Parathyroid adenoma (tissue), 2 donors: ENCODE measurements at regions not wholly inside any gene's neighbourhood (a gene's known extent, or its start where the extent isn't known, plus 50 kb on each side); places are given as distances from the start of the nearest gene placed in this dataset.

Source experiments
- H2AFZ ChIP-seq: fragments of 300-600 bp; sonication (generic); one replicate; pipeline ENCODE4 v1.7.0; 2017; ENCODE audit warnings: antibody characterized with exemption, mild to moderate bottlenecking
- H3K27ac ChIP-seq: fragments of 300-600 bp; sonication (generic); one replicate; pipeline ENCODE4 v1.7.0; 2017
- H3K27me3 ChIP-seq: fragments of 300-600 bp; sonication (generic); one replicate; pipeline ENCODE4 v1.7.0; 2017; ENCODE audit warnings: low read length; ENCODE audit not compliant: control insufficient read depth, insufficient read depth
- H3K36me3 ChIP-seq: fragments of 300-600 bp; sonication (generic); one replicate; pipeline ENCODE4 v1.7.0; 2017; ENCODE audit warnings: low read length; ENCODE audit not compliant: control insufficient read depth, insufficient read depth
- H3K4me1 ChIP-seq: fragments of 300-600 bp; sonication (generic); one replicate; pipeline ENCODE4 v1.7.0; 2017; ENCODE audit warnings: control low read depth
- H3K4me2 ChIP-seq: fragments of 300-600 bp; sonication (generic); one replicate; pipeline ENCODE4 v1.7.0; 2017; ENCODE audit warnings: low read length
- H3K4me3 ChIP-seq: fragments of 300-600 bp; sonication (generic); one replicate; pipeline ENCODE4 v1.7.0; 2017; ENCODE audit warnings: low read depth, low read length
- H3K79me2 ChIP-seq: fragments of 300-600 bp; sonication (generic); one replicate; pipeline ENCODE4 v1.7.0; 2017; ENCODE audit warnings: control low read depth
- H3K9ac ChIP-seq: fragments of 300-600 bp; sonication (generic); one replicate; pipeline ENCODE4 v1.7.0; 2017; ENCODE audit warnings: mild to moderate bottlenecking
- H3K9me3 ChIP-seq: fragments of 300-600 bp; sonication (generic); one replicate; pipeline ENCODE4 v1.7.0; 2017; ENCODE audit warnings: low read length; ENCODE audit not compliant: control insufficient read depth
- TF ChIP-seq, protein P1 (sequence below): fragments of 300-600 bp; sonication (generic); IDR thresholded peaks from one replicate; pipeline ENCODE4 v1.7.0; 2017; ENCODE audit warnings: antibody characterized with exemption, mild to moderate bottlenecking
- donor health status: primary hyperparathyroidism.

DNA sequence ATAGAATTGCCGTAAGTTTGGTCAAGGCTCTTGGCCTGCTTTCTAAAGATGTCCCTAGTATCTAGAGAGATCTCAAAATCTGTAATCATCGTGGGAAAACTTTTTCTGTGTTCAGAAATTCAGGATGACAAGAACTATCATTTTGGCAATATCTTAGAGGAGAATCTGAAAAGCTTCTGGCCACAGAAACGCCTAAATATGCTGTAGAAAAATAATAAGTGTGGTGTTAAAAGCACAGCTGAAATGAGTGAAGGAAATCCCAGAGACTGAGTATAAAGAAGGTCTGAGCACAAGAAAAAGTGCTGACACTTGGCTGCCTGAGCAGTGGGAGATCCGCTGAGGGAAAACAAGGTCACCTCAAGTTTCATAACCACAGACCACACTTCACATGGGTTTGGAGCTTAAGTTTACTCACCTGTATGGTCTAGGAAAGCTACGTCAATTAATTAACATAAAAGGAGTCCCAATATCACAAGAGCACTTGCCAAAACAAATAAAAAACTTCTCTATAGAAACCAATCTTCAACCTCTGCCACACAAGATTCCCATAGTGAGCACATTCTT is 235.2 kb upstream of the IRF2BP2 start:
- H3K4me3 ChIP-seq: no peak overlapping the region
- no peaks in the 10 kb centered on the region for H3K4me1 ChIP-seq
- TF ChIP-seq, protein P1, sequence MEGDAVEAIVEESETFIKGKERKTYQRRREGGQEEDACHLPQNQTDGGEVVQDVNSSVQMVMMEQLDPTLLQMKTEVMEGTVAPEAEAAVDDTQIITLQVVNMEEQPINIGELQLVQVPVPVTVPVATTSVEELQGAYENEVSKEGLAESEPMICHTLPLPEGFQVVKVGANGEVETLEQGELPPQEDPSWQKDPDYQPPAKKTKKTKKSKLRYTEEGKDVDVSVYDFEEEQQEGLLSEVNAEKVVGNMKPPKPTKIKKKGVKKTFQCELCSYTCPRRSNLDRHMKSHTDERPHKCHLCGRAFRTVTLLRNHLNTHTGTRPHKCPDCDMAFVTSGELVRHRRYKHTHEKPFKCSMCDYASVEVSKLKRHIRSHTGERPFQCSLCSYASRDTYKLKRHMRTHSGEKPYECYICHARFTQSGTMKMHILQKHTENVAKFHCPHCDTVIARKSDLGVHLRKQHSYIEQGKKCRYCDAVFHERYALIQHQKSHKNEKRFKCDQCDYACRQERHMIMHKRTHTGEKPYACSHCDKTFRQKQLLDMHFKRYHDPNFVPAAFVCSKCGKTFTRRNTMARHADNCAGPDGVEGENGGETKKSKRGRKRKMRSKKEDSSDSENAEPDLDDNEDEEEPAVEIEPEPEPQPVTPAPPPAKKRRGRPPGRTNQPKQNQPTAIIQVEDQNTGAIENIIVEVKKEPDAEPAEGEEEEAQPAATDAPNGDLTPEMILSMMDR: no peak
- H3K9me3 ChIP-seq: no peaks in the 10 kb centered on the region
- H3K4me2 ChIP-seq: no peak overlapping the region
- H3K79me2 ChIP-seq: no peaks in the 10 kb centered on the region
- H3K27ac ChIP-seq: no peak overlapping the region
- H3K36me3 ChIP-seq: no peaks in the 10 kb centered on the region
- no peak overlapping the region for H2AFZ ChIP-seq
- H3K27me3 ChIP-seq: no peaks in the 10 kb centered on the region
- H3K9ac ChIP-seq: no peak overlapping the region

DNA sequence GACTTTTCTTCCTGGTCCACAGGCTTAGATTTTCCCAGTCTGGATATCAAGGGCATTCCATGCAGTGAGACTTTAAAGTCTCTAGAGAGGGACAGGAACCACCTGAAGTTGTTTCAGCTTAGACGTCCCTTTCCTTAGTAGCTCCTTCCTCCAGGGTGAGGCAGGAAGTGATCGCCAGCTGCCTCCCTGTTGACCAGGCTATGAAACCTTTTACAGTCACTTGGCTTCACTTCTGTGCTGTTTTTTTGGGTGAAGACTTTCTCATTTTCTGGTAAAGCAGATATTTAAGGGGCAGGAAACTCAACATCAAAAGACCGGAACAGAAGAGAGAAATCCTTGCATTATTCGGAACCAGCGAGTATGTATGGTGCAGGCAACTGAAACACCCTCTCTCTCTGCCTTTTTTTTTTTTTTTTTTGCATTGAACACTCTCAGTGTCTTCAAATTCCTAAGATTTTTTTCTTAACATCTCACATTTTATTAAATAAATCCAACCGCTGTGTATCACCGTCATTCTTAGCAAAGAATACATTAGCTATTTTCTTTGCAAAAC is 234.6 kb upstream of the IRF2BP2 start:
- no peaks in the 10 kb centered on the region for H3K9me3 ChIP-seq
- no peak overlapping the region for H2AFZ ChIP-seq
- no peaks in the 10 kb centered on the region for H3K27me3 ChIP-seq
- no peak overlapping the region for H3K27ac ChIP-seq
- no peak overlapping the region for H3K4me3 ChIP-seq
- no peaks in the 10 kb centered on the region for H3K79me2 ChIP-seq
- no peak overlapping the region for H3K9ac ChIP-seq
- no peaks in the 10 kb centered on the region for H3K4me1 ChIP-seq
- H3K4me2 ChIP-seq: no peak overlapping the region
- TF ChIP-seq, protein P1: no peak
- no peaks in the 10 kb centered on the region for H3K36me3 ChIP-seq

DNA sequence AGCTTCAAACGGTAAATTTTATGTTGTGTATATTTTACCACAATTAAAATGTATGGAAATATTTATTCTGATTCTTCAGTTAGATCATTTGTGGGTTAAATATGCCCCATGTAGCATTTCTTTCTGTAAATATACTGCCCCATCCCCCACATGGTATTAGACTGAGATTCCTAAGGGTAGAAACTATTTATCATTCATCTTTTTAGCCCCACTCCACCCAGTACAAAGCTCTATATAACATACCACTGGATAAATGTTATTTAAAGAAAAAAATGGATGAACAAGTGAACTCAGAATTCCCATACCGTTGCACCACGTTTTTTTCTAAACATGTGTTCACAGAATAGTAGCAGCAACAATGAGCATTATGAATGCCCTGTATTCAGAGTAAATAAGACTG is 234.0 kb upstream of the IRF2BP2 start:
- TF ChIP-seq, protein P1: no peak
- no peaks in the 10 kb centered on the region for H3K36me3 ChIP-seq
- H3K9me3 ChIP-seq: no peaks in the 10 kb centered on the region
- no peaks in the 10 kb centered on the region for H3K4me1 ChIP-seq
- H3K27me3 ChIP-seq: no peaks in the 10 kb centered on the region
- H3K4me3 ChIP-seq: no peak overlapping the region
- no peak overlapping the region for H3K4me2 ChIP-seq
- H3K9ac ChIP-seq: no peak overlapping the region
- H3K27ac ChIP-seq: no peak overlapping the region
- H2AFZ ChIP-seq: no peak overlapping the region
- no peaks in the 10 kb centered on the region for H3K79me2 ChIP-seq

- Histone ChIP-seq H3K9me3 (no peaks in the 10 kb centered on the region), H2AFZ (no peak overlapping the region), H3K79me2 (no peaks in the 10 kb centered on the region), H3K36me3 (no peaks in the 10 kb centered on the region), H3K4me2 (no peak overlapping the region), H3K4me3 (no peak overlapping the region), H3K9ac (no peak overlapping the region), H3K4me1 (no peaks in the 10 kb centered on the region), H3K27ac (no peak overlapping the region), H3K27me3 (no peaks in the 10 kb centered on the region)
- TF ChIP-seq, protein P1: no peak
These were observed 233.0 kb upstream of the IRF2BP2 start for GRCh38 chr1:234842726-234843641.
